Testis (tissue), 2 donors: ENCODE measurements at regions not wholly inside any gene's neighbourhood (a gene's known extent, or its start where the extent isn't known, plus 50 kb on each side); places are given as distances from the start of the nearest gene placed in this dataset.

Experiments
- POLR2A ChIP-seq: fragments of 450-650 bp; IDR thresholded peaks from one replicate; pipeline ENCODE4 v1.6.1; 2017; ENCODE audit warnings: antibody characterized with exemption, mild to moderate bottlenecking, moderate library complexity
- TF ChIP-seq, protein P1 (sequence below), 3 experiments: fragments of 450-650 bp in 2 of 3; fragments of 200-600 bp in 1 of 3; sonication (generic) in 1 of 3; IDR thresholded peaks; one replicate each; pipeline ENCODE4 v1.5.1; 2016 to 2019; ENCODE audit warnings: antibody characterized with exemption in 3 of 3, mild to moderate bottlenecking in 2 of 3, moderate library complexity in 1 of 3

DNA sequence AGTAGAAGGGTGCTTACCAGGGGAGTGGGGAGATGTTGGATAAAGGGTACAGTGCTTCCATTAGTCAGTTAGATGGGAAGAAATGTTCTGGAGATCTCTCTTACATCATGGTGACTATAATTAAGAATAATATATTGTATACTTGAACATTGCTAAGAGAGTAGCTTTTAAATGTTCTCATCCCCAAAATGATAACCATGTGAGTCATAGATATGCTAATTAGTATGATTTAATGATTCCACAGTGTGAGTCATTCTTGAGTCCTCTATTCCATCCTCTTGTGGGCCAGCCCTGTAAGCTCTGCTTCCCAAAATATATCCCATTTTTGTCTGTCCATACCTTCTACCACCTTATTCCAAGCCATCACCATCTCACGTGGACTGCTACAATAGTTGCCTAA, 80.6 kb upstream of the CDH11 start:
- TF ChIP-seq, protein P1, sequence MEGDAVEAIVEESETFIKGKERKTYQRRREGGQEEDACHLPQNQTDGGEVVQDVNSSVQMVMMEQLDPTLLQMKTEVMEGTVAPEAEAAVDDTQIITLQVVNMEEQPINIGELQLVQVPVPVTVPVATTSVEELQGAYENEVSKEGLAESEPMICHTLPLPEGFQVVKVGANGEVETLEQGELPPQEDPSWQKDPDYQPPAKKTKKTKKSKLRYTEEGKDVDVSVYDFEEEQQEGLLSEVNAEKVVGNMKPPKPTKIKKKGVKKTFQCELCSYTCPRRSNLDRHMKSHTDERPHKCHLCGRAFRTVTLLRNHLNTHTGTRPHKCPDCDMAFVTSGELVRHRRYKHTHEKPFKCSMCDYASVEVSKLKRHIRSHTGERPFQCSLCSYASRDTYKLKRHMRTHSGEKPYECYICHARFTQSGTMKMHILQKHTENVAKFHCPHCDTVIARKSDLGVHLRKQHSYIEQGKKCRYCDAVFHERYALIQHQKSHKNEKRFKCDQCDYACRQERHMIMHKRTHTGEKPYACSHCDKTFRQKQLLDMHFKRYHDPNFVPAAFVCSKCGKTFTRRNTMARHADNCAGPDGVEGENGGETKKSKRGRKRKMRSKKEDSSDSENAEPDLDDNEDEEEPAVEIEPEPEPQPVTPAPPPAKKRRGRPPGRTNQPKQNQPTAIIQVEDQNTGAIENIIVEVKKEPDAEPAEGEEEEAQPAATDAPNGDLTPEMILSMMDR (IDR thresholded peaks at IDR 0.05): no peak
- no peak for TF ChIP-seq POLR2A
